CD14-positive monocyte (primary cell): ENCODE measurements at regions not wholly inside any gene's neighbourhood (a gene's known extent, or its start where the extent isn't known, plus 50 kb on each side); places are given as distances from the start of the nearest gene placed in this dataset.

Experiments
- DNase-seq, 3 donors: peaks; one replicate each; pipeline ENCODE4 v3.0.0-alpha.2; 2011 to 2022
- H2AFZ ChIP-seq: 2 replicates; pipeline ENCODE4 v1.6.0; 2012; ENCODE audit warnings: mild to moderate bottlenecking, low read depth, low read length, inconsistent platforms; ENCODE audit not compliant: insufficient read depth, poor library complexity, severe bottlenecking
- H3K27ac ChIP-seq, 2 donors: 1 replicate in 1 of 2; 2 replicates in 1 of 2; pipeline ENCODE4 v1.5.1; 2012 to 2013; ENCODE audit warnings: low read length in 2 of 2, control low read depth in 1 of 2, inconsistent platforms in 1 of 2, low read depth in 1 of 2, mild to moderate bottlenecking in 1 of 2
- H3K27me3 ChIP-seq, 2 donors: one replicate each; pipeline versions ENCODE4 v1.6.0 to v1.6.1; 2011 to 2013; ENCODE audit warnings: low read length in 2 of 2; ENCODE audit not compliant: control insufficient read depth in 2 of 2, insufficient read depth in 2 of 2
- H3K36me3 ChIP-seq, 2 donors: replicated peaks in 1 of 2; 1 replicate in 1 of 2; 2 replicates in 1 of 2; pipeline versions ENCODE4 v1.5.1 to v1.6.1; 2012 to 2013; ENCODE audit warnings: low read length in 2 of 2, control low read depth in 1 of 2, inconsistent platforms in 1 of 2, mild to moderate bottlenecking in 1 of 2; ENCODE audit not compliant: insufficient read depth in 2 of 2, control insufficient read depth in 1 of 2
- H3K4me1 ChIP-seq, 2 donors: 1 replicate in 1 of 2; 2 replicates in 1 of 2; pipeline versions ENCODE4 v1.5.1 to v1.6.1; 2012 to 2013; ENCODE audit warnings: low read length in 2 of 2, control low read depth in 1 of 2, inconsistent platforms in 1 of 2, mild to moderate bottlenecking in 1 of 2, moderate library complexity in 1 of 2; ENCODE audit not compliant: insufficient read depth in 2 of 2, control insufficient read depth in 1 of 2
- H3K4me2 ChIP-seq: replicated peaks from 2 replicates; pipeline ENCODE3; 2012; ENCODE audit warnings: low read length, moderate library complexity, mild to moderate bottlenecking; ENCODE audit not compliant: poor library complexity, severe bottlenecking; ENCODE audit errors: extremely low read depth
- H3K4me3 ChIP-seq, 3 experiments: fragments of 200-600 bp in 1 of 3; sonication (generic) in 1 of 3; replicated peaks in 1 of 3; 1 replicate in 2 of 3; 2 replicates in 1 of 3; pipeline ENCODE4 v1.5.1; 2011 to 2013; ENCODE audit warnings: low read length in 3 of 3, mild to moderate bottlenecking in 3 of 3, control low read depth in 2 of 3, low read depth in 2 of 3, inconsistent platforms in 1 of 3, moderate library complexity in 1 of 3
- H3K79me2 ChIP-seq: 2 replicates; pipeline ENCODE4 v1.6.0; 2012; ENCODE audit warnings: mild to moderate bottlenecking, control low read depth, inconsistent platforms, low read length, moderate library complexity; ENCODE audit not compliant: insufficient read depth
- H3K9ac ChIP-seq: 2 replicates; pipeline ENCODE4 v1.6.0; 2017; ENCODE audit warnings: low read length, mild to moderate bottlenecking; ENCODE audit not compliant: insufficient read depth, poor library complexity, severe bottlenecking
- H3K9me3 ChIP-seq, 2 donors: replicated peaks in 1 of 2; 1 replicate in 1 of 2; 2 replicates in 1 of 2; pipeline versions ENCODE4 v1.5.1 to v1.6.1; 2012 to 2013; ENCODE audit warnings: low read length in 2 of 2, control low read depth in 1 of 2; ENCODE audit not compliant: control insufficient read depth in 1 of 2, insufficient read depth in 1 of 2
- H4K20me1 ChIP-seq: 2 replicates; pipeline ENCODE4 v1.6.0; 2012; ENCODE audit warnings: mild to moderate bottlenecking, low read length, control low read depth, moderate library complexity; ENCODE audit not compliant: insufficient read depth
- H3K27ac Mint-ChIP-seq, 7 donors: one replicate each; pipeline ENCODE4 v1.8.0; 2020; ENCODE audit warnings: mild to moderate bottlenecking in 7 of 7, mixed read lengths in 7 of 7, moderate library complexity in 6 of 7, inconsistent platforms in 2 of 7
- H3K27me3 Mint-ChIP-seq, 3 donors: one replicate each; pipeline ENCODE4 v1.8.0; 2021 to 2022; ENCODE audit warnings: low read depth in 3 of 3, mild to moderate bottlenecking in 3 of 3, mixed read lengths in 3 of 3, moderate library complexity in 3 of 3, inconsistent platforms in 1 of 3
- H3K36me3 Mint-ChIP-seq, 2 donors: one replicate each; pipeline ENCODE4 v1.8.0; 2020; ENCODE audit warnings: mixed read lengths in 2 of 2, inconsistent platforms in 1 of 2, mild to moderate bottlenecking in 1 of 2
- H3K4me1 Mint-ChIP-seq: one replicate; pipeline ENCODE4 v1.8.0; 2020; ENCODE audit warnings: mild to moderate bottlenecking, mixed read lengths
- H3K4me3 Mint-ChIP-seq, 2 donors: one replicate each; pipeline ENCODE4 v1.8.0; 2020; ENCODE audit warnings: mild to moderate bottlenecking in 2 of 2, mixed read lengths in 2 of 2, moderate library complexity in 1 of 2
- H3K9me3 Mint-ChIP-seq, 7 donors: one replicate each; pipeline ENCODE4 v1.8.0; 2020 to 2022; ENCODE audit warnings: mixed read lengths in 7 of 7, mild to moderate bottlenecking in 6 of 7, moderate library complexity in 6 of 7, inconsistent platforms in 2 of 7
- CTCF ChIP-seq: fragments of 200-600 bp; IDR thresholded peaks from one replicate; pipeline ENCODE4 v1.8.0; 2022; ENCODE audit warnings: antibody characterized with exemption, mild to moderate bottlenecking
- WGBS: methylation state at CpG from one replicate; pipeline ENCODE4 v1.1.5; 2013; ENCODE audit warnings: missing lambda C conversion rate; ENCODE audit not compliant: insufficient coverage; 5-methylcytosine and 5-hydroxymethylcytosine counted together
- intact Hi-C, 2 donors: fragments of 100-400 bp; cut with micrococcal nuclease; formaldehyde crosslinking; loops; one replicate each; pipeline versions ENCODE4 v1.15.0 to v1.15.1; 2023

DNA sequence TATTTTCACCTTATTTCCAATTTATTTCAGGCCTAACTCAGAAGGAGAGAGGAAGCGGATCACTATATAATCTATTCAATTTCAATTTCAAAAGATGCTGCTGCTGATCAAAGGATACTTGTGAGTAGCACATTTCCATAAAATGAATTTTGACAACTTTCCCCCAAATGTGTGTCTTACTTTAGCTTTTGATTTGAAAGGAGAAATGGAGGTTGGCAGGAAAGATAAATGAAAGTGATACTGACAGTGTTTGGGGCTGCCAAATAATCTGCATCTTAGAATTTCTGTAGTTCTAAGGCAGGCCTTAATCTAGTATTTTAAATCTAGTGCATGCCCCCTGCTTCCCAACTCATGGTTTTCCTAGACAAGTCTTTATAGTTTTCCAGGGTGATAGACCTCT lies 535.4 kb downstream of the DOK5 start:
- no peaks in the 10 kb centered on the region for H3K27me3 ChIP-seq
- Mint-ChIP-seq H3K36me3 (no peaks in the 10 kb centered on the region), H3K27ac (no peak overlapping the region), H3K27me3 (peaks cover 0 to 1% (median 0%) of the 10 kb centered on the region in 3 donors), H3K9me3 (peaks cover 0 to 6% (median 1%) of the 10 kb centered on the region in 7 donors), H3K4me1 (no peaks in the 10 kb centered on the region), H3K4me3 (no peak overlapping the region)
- no peak overlapping the region for H3K27ac ChIP-seq
- no peaks in the 10 kb centered on the region for H3K36me3 ChIP-seq
- no peaks in the 10 kb centered on the region for H4K20me1 ChIP-seq
- no CpG with 5 or more reads among the region's 1 CpG for WGBS
- no peak for DNase-seq
- no peak overlapping the region for H3K9ac ChIP-seq
- no peak overlapping the region for H2AFZ ChIP-seq
- no peaks in the 10 kb centered on the region for H3K79me2 ChIP-seq
- intact Hi-C loops, result no loop called here
- no peak overlapping the region for H3K4me3 ChIP-seq
- H3K4me2 ChIP-seq, result no peak overlapping the region
- no peaks in the 10 kb centered on the region for H3K9me3 ChIP-seq
- no peak for TF ChIP-seq CTCF
- H3K4me1 ChIP-seq, result no peaks in the 10 kb centered on the region

GRCh38 chr20:55009066-55009465 lies 533.7 kb downstream of the DOK5 start:
- H3K4me2 ChIP-seq, result no peak overlapping the region
- no peak overlapping the region for H3K4me3 ChIP-seq
- no peaks in the 10 kb centered on the region for H3K4me1 Mint-ChIP-seq
- no peak for TF ChIP-seq CTCF
- no peaks in the 10 kb centered on the region for H3K27me3 ChIP-seq
- no peak overlapping the region for H3K27ac Mint-ChIP-seq
- H2AFZ ChIP-seq, result no peak overlapping the region
- no peaks in the 10 kb centered on the region for H3K36me3 Mint-ChIP-seq
- H3K9ac ChIP-seq, result no peak overlapping the region
- no peaks in the 10 kb centered on the region for H3K9me3 ChIP-seq
- no peak overlapping the region for H3K27ac ChIP-seq
- H3K27me3 Mint-ChIP-seq, result no peaks in the 10 kb centered on the region
- no CpG with 5 or more reads among the region's 2 CpGs for WGBS
- no peaks in the 10 kb centered on the region for H3K79me2 ChIP-seq
- H3K36me3 ChIP-seq, result no peaks in the 10 kb centered on the region
- peaks cover 0 to 6% (median 1%) of the 10 kb centered on the region in 7 donors for H3K9me3 Mint-ChIP-seq
- no peak overlapping the region for H3K4me3 Mint-ChIP-seq
- H3K4me1 ChIP-seq, result no peaks in the 10 kb centered on the region
- no peaks in the 10 kb centered on the region for H4K20me1 ChIP-seq
- intact Hi-C loops, result no loop called here
- no peak for DNase-seq
